Hepatocyte (in vitro differentiated cells): ENCODE measurements at regions not wholly inside any gene's neighbourhood (a gene's known extent, or its start where the extent isn't known, plus 50 kb on each side); places are given as distances from the start of the nearest gene placed in this dataset.

Experiments used
- DNase-seq: peaks from one replicate; pipeline ENCODE4 v3.0.0-alpha.2; 2016; ENCODE audit warnings: low spot score
- H2AFZ ChIP-seq: fragments of 200-600 bp; sonication (generic); 2 replicates; pipeline ENCODE4 v1.6.0; 2016; ENCODE audit warnings: antibody characterized with exemption, mild to moderate bottlenecking
- H3K27ac ChIP-seq: fragments of 200-600 bp; sonication (generic); 2 replicates; pipeline ENCODE4 v1.5.1; 2016; ENCODE audit warnings: mild to moderate bottlenecking
- H3K27me3 ChIP-seq: fragments of 200-600 bp; sonication (generic); 2 replicates; pipeline ENCODE4 v1.6.1; 2016
- H3K36me3 ChIP-seq: fragments of 200-600 bp; sonication (generic); replicated peaks from 2 replicates; pipeline ENCODE4 v1.5.1; 2016; ENCODE audit warnings: low read depth; ENCODE audit not compliant: insufficient read depth
- H3K4me1 ChIP-seq: fragments of 200-600 bp; sonication (generic); 2 replicates; pipeline ENCODE4 v1.5.1; 2016; ENCODE audit warnings: mild to moderate bottlenecking, moderate library complexity; ENCODE audit not compliant: insufficient read depth
- H3K4me2 ChIP-seq: fragments of 200-600 bp; sonication (generic); 2 replicates; pipeline ENCODE4 v1.6.0; 2016
- H3K4me3 ChIP-seq: fragments of 200-600 bp; sonication (generic); 2 replicates; pipeline ENCODE4 v1.5.1; 2016; ENCODE audit warnings: mild to moderate bottlenecking
- H3K79me2 ChIP-seq: fragments of 200-600 bp; sonication (generic); 2 replicates; pipeline ENCODE4 v1.6.0; 2017; ENCODE audit warnings: mild to moderate bottlenecking
- H3K9me2 ChIP-seq: fragments of 200-600 bp; sonication (generic); replicated peaks from 2 replicates; pipeline ENCODE4 v1.6.0; 2017; ENCODE audit warnings: mild to moderate bottlenecking; ENCODE audit not compliant: insufficient read depth
- H3K9me3 ChIP-seq: fragments of 200-600 bp; sonication (generic); 2 replicates; pipeline ENCODE4 v1.5.1; 2016; ENCODE audit warnings: low read depth, mild to moderate bottlenecking
- H4K20me1 ChIP-seq: fragments of 200-600 bp; sonication (generic); 2 replicates; pipeline ENCODE4 v1.6.0; 2016; ENCODE audit warnings: mild to moderate bottlenecking; ENCODE audit not compliant: insufficient read depth, poor library complexity, severe bottlenecking
- CTCF ChIP-seq: fragments of 200-600 bp; sonication (generic); IDR thresholded peaks from 2 replicates; pipeline ENCODE4 v1.5.1; 2016; ENCODE audit warnings: antibody characterized with exemption, mild to moderate bottlenecking; ENCODE audit not compliant: poor library complexity
- EZH2 ChIP-seq: fragments of 200-600 bp; sonication (generic); IDR thresholded peaks from 2 replicates; pipeline ENCODE4 v1.6.1; 2016; ENCODE audit warnings: antibody characterized with exemption, mild to moderate bottlenecking, borderline replicate concordance
- EZH2phosphoT487 ChIP-seq: fragments of 200-600 bp; sonication (generic); IDR thresholded peaks from one replicate; pipeline ENCODE4 v1.6.1; 2018; ENCODE audit warnings: antibody characterized with exemption, mild to moderate bottlenecking, low read depth, moderate library complexity; ENCODE audit not compliant: unreplicated experiment, severe bottlenecking
- WGBS: methylation state at CpG from one replicate; pipeline ENCODE4 v1.1.6; 2016; ENCODE audit warnings: low lambda C conversion rate; ENCODE audit errors: missing lambda C conversion rate; 5-methylcytosine and 5-hydroxymethylcytosine counted together

DNA sequence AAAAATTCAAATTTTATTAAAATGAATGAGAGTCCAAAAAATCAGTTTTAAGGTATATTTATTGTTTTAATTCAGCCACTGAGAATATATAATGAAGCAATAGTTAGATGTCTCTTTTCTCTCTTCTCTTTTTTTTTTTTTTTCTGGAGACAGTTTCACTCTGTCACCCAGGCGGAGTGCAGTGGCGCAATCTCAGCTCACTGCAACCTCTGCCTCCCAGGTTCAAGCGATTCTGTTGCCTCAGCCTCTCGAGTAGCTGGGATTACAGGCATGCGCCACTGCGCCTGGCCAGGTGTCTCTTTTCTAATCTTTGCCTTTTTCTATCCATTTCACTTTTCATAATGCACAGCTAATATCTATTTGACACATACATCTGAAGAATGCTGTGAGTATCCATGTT, 307.1 kb upstream of the RGS6 start:
- no peak overlapping the region for H3K4me3 ChIP-seq
- H3K36me3 ChIP-seq, result no peaks in the 10 kb centered on the region
- no peaks in the 10 kb centered on the region for H3K9me3 ChIP-seq
- no peak for TF ChIP-seq CTCF
- no peak for TF ChIP-seq EZH2phosphoT487
- TF ChIP-seq EZH2, result no peak
- H3K4me2 ChIP-seq, result no peak overlapping the region
- no peaks in the 10 kb centered on the region for H3K27me3 ChIP-seq
- H3K9me2 ChIP-seq, result no peaks in the 10 kb centered on the region
- no peak overlapping the region for H2AFZ ChIP-seq
- H4K20me1 ChIP-seq, result no peaks in the 10 kb centered on the region
- 86% methylated on average over 6 of the region's 6 CpGs for WGBS
- DNase-seq, result no peak
- H3K27ac ChIP-seq, result no peak overlapping the region
- H3K79me2 ChIP-seq, result no peaks in the 10 kb centered on the region
- H3K4me1 ChIP-seq, result no peaks in the 10 kb centered on the region

GRCh38 chr14:71625891-71626701, 306.1 kb upstream of the RGS6 start:
- no peak for DNase-seq
- Histone ChIP-seq H3K9me2 (no peaks in the 10 kb centered on the region), H3K36me3 (no peaks in the 10 kb centered on the region), H2AFZ (no peak overlapping the region), H3K27me3 (no peaks in the 10 kb centered on the region), H3K4me2 (no peak overlapping the region), H3K4me1 (no peaks in the 10 kb centered on the region), H3K9me3 (no peaks in the 10 kb centered on the region), H4K20me1 (no peaks in the 10 kb centered on the region), H3K27ac (no peak overlapping the region), H3K79me2 (no peaks in the 10 kb centered on the region), H3K4me3 (no peak overlapping the region)
- WGBS, result 52% methylated on average over 6 of the region's 6 CpGs
- TF ChIP-seq EZH2phosphoT487 (no peak), CTCF (no peak), EZH2 (no peak)

GRCh38 chr14:71628433-71628832, 303.8 kb upstream of the RGS6 start:
- no peaks in the 10 kb centered on the region for H3K36me3 ChIP-seq
- H3K4me3 ChIP-seq, result no peak overlapping the region
- no peaks in the 10 kb centered on the region for H3K9me3 ChIP-seq
- no peaks in the 10 kb centered on the region for H4K20me1 ChIP-seq
- no peak overlapping the region for H3K4me2 ChIP-seq
- H3K4me1 ChIP-seq, result no peaks in the 10 kb centered on the region
- DNase-seq, result no peak
- H3K27me3 ChIP-seq, result no peaks in the 10 kb centered on the region
- no peaks in the 10 kb centered on the region for H3K79me2 ChIP-seq
- H3K9me2 ChIP-seq, result no peaks in the 10 kb centered on the region
- H2AFZ ChIP-seq, result no peak overlapping the region
- TF ChIP-seq CTCF (no peak), EZH2phosphoT487 (no peak), EZH2 (no peak)
- no peak overlapping the region for H3K27ac ChIP-seq
